ENCODE measurements at regions not wholly inside any gene's neighbourhood (a gene's known extent, or its start where the extent isn't known, plus 50 kb on each side); places are given as distances from the start of the nearest gene placed in this dataset.
A peak's percentile ranks its signal among the peaks of the same experiment; 100 is the strongest.
"Not testable (repeated sequence)": the region's sequence is repeated elsewhere in the genome, so short reads cannot be mapped to it uniquely, and the experiment has no call there.

DNA sequence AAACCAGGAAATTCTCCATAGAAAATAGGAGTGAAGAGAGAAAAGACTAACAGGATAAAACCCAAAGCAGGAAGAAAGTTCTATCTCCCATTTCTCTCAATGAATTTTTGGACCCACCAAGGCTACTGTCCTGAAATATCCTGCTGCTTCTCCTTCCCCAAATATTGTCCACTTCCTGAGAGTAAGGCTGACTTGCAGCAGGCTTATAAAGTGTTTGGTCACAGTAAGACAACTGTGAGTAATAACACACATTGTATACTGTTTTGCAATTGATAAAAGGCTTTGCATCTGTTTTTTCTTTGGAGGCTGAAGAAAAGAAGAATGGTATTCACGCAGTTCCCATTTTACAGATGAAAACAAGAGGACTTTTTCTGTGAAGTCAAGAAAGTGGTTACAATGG is 52.8 kb downstream of the FOXD4L6 start:
- H3K4me3 ChIP-seq; H3K36me3 ChIP-seq; H3K9me3 ChIP-seq; DNase-seq (ENCODE audit: low spot score in 2 of 2); intact Hi-C loops (cut with DNase I); H3K4me1 ChIP-seq; H3K27ac ChIP-seq; H3K27me3 ChIP-seq: not testable (repeated sequence)

DNA sequence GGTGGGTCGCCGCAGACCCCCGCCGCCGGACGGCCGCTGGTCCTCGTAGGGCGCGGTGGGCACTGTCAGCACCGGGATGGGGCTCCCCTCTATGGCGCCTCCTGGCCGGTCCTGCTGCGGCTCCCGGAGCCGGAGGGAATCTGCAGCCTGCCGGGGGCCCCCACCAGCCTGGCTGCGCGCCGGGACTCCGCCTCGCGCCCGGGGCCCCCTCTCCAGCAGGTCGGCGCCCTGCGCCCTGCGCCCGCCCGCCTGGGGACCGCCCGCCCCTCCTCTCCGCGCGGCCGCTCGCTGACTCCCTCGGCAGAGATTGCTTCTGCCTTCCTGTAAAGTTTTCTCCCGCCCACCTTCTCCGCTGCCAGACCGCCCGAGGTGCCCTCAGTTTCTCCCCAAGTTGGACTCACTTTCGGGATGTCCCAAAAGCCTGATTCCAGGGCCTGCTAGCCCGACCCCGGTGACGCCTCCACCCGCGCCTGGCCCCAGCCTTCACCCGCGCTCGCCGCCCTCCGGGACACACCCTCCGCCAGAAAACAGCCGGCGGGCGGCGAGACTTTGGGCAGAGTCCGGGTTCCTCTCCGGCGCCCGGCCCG is 54.0 kb downstream of the FOXD4L6 start:
- H3K4me1 ChIP-seq; H3K27me3 ChIP-seq; H3K27ac ChIP-seq; H3K9me3 ChIP-seq; intact Hi-C loops (cut with DNase I); H3K36me3 ChIP-seq: not testable (repeated sequence)
- peak overlapping the region; percentile 59 to 80 for H3K4me3 ChIP-seq
- DNase-seq (ENCODE audit: low spot score in 2 of 2) = peak in 1 of 2 donors; percentile 69

DNA sequence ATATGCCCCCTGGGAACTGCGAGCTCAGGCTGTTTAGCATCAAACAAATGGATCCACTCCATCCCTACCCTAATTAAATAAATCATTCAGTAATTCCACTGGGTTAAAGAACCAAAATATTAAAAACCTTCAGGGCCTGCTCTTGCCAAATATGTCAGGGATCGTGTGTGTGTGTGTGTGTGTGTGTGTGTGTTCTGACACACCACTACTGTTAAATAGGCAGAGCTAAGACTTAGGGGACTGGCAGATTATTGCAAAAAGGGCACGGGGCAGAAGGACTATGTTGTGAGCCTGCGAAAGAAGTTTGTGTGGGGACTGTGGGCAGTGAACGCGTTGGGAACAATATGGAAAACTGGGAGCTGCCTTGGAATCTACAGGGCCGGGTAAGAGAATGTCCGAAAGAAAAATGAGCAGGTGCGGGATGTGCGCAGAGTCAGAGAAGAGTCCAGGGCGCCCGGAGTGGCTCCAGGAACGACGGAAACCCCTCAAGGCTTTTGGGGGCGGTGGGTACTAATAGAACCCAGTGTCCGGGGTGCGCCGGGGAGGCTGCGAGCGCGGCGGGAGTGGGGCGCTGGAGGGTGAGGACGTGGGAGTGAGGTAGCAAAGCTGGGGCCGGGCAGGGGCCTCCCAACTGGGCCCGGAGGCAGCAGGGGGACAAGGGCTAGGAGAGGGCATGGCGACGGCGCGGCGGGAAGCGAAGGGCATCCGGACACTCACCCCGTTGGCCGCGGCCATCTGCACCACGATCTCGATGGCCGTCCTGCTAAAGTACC is 54.8 kb downstream of the FOXD4L6 start:
- H3K27ac ChIP-seq; intact Hi-C loops (cut with DNase I); DNase-seq (ENCODE audit: low spot score in 2 of 2); H3K4me1 ChIP-seq; H3K9me3 ChIP-seq; H3K27me3 ChIP-seq; H3K36me3 ChIP-seq: not testable (repeated sequence)
- peak overlapping the region; percentile 59 to 80 for H3K4me3 ChIP-seq

DNA sequence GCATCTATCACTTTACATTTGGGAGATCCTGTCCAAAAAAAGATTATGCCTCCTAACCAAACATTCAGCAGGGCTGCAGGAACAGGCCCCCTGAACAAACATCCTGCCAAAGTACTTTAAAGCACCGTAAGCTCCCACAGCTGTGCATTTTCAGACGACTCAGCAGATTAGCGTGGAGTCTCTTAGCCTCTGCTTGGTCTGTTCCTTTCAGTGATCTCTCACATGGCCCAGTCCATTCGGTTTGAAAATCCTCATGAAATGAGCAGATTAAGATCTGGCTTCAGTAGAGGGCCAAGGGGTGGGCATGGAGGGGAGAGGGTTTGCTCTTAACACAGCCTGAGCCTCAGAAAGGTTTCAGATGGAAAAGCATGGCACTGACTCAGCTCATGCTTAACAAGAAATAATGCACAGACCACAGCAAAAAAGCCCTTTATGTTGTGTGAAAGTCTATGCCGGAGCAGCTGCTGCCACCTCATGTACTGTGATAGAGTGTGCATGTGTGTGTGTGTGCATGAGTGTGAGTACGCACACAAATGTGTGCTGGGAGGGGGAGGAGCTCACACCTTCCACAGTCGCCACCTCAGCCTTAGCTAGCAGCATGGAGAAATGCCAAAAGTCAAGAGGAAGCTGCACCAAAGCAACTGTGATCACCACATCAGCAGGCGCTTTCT is 64.2 kb downstream of the FOXD4L6 start:
- H3K27ac ChIP-seq; H3K27me3 ChIP-seq; H3K4me3 ChIP-seq; DNase-seq (ENCODE audit: low spot score in 2 of 2); intact Hi-C loops (cut with DNase I); H3K4me1 ChIP-seq; H3K36me3 ChIP-seq; H3K9me3 ChIP-seq: not testable (repeated sequence)

DNA sequence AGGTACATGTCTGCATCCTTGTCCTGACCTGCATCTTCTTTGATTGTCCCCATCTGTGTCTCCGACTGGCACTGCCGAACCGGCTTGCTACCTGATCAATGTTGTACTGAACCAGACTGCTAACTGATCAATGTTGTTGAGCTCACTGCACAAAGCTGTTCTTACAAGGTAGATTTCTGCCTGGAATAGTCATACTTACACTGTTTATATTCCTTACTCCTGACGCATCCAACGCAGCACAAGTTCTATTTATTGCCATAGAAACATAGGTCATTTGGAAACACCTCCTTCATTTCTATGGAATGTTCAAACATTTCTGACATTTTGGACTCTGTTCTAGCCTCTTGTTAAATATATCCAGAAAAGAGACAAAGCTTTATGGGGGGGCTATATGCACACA is 65.2 kb downstream of the FOXD4L6 start:
- H3K9me3 ChIP-seq; H3K4me3 ChIP-seq; H3K36me3 ChIP-seq; DNase-seq (ENCODE audit: low spot score in 2 of 2); H3K27me3 ChIP-seq; H3K27ac ChIP-seq; H3K4me1 ChIP-seq; intact Hi-C loops (cut with DNase I): not testable (repeated sequence)

DNA sequence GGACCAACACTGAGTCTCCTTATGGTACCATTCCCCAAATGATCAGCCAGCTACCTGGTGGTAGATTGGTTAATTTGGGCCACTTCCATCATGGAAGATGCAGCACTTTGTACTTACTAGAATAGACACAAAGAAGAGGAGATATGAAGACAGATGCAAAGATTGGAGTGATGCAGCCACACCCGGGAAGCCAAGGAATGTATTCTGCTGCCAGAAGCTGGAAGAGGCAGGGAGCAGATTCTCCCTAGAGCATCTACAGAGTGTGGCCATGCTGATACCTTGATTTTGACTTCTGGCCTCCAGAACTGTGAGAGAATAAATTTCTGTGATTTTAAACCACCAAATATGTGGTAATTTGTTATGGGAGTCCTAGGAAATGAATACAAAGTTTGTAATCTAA is 68.9 kb downstream of the FOXD4L6 start:
- H3K27me3 ChIP-seq; H3K4me3 ChIP-seq; H3K9me3 ChIP-seq; H3K27ac ChIP-seq; DNase-seq (ENCODE audit: low spot score in 2 of 2); intact Hi-C loops (cut with DNase I); H3K36me3 ChIP-seq; H3K4me1 ChIP-seq: not testable (repeated sequence)

DNA sequence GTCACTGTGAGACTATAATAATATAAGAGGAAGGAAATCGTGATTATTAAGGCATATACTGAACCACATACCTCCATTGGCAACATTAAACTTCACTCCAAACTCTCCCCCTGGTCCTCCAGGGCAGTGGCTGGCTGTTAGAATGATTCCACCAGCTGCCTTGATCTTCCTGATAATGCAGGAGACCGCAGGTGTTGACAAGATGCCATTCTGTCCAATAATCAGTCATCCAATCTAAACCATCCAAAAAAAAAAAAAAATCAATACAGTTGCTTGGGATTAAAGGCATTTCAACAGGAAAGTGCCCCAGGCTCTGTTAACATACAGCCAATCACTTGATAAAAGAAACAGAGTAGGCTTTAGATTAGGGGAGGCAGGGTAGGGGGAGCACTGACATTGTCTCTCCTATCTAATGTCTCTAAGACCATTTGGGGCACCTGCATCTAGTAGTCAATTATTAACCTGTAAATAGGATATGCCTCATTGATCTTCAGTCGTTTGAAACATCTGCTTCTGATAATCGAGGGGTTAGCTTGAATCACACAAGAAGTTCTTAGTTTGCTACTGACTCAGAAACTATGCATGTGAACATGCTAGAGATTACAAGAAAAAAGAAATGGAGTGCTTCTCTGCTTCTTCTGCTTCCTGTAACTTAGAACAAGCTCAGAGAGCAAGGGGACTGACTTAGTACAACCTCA is 74.7 kb downstream of the FOXD4L6 start:
- H3K4me1 ChIP-seq; H3K27me3 ChIP-seq; DNase-seq (ENCODE audit: low spot score in 2 of 2); H3K36me3 ChIP-seq; H3K4me3 ChIP-seq; intact Hi-C loops (cut with DNase I); H3K27ac ChIP-seq: not testable (repeated sequence)
- peaks cover 0 to 11% of the 10 kb centered on the region in 2 donors for H3K9me3 ChIP-seq

DNA sequence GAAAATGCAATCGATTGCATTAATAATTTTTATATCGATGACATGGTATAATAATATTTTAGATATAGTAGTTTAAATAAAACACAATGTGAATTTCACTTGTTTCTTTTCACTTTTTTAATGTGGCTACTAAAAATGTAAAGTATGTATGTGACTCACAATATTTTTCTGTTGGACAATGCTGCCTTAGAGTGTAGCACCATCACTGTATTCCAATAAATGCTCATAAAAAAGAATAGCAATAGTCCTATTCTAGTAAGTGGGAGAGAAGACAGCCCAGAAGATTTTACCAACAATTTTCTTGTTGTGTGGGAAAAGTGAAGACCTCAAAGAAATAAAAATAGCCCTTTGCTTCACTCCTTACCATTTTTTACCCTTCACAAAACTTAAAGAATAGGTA is 79.8 kb downstream of the FOXD4L6 start:
- H3K4me1 ChIP-seq; H3K36me3 ChIP-seq; H3K27me3 ChIP-seq; intact Hi-C loops (cut with DNase I); DNase-seq (ENCODE audit: low spot score in 2 of 2); H3K27ac ChIP-seq; H3K4me3 ChIP-seq: not testable (repeated sequence)
- H3K9me3 ChIP-seq = peaks cover 0 to 11% of the 10 kb centered on the region in 2 donors

DNA sequence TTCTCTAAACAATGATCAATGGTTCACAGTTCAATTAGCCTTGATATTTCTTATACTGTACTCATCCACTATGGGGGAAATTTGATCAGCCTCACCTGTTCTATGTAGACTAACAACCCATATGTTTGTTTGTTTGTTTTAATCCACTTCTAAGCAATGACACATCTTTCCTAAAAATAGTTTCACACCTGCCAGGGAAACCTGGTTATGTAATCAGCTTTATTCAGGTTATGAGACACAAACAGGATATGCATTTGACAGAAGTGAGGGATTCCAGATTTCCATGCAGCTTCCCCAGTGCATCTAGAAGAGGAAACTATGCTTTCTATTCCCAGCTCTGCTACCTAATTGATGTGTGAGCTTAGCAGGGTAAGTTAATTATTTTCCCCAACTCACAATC is 80.7 kb downstream of the FOXD4L6 start:
- H3K27me3 ChIP-seq; H3K27ac ChIP-seq; H3K4me3 ChIP-seq; intact Hi-C loops (cut with DNase I); H3K36me3 ChIP-seq; H3K4me1 ChIP-seq; DNase-seq (ENCODE audit: low spot score in 2 of 2): not testable (repeated sequence)
- H3K9me3 ChIP-seq = peaks cover 0 to 11% of the 10 kb centered on the region in 2 donors

DNA sequence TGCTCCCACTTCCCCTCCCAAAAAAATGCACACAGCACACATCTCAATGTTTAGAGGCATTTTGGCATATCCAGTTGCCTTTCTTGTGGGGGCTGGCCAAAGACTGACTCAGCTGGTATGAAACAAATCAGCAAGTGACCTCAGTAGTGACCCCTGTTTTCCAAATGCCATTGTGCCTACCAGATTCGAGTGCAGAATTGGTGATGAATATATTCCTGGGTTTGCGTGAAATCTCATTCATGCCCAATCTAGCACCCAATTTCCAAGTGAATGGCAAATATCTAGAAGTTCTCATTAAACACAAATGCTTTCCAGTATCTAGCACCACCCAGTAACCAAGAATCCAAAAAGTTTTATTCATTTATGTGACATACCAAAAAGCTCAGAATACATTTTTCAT is 83.6 kb downstream of the FOXD4L6 start:
- H3K27me3 ChIP-seq; DNase-seq (ENCODE audit: low spot score in 2 of 2); H3K4me3 ChIP-seq; H3K27ac ChIP-seq; intact Hi-C loops (cut with DNase I); H3K36me3 ChIP-seq; H3K9me3 ChIP-seq; H3K4me1 ChIP-seq: not testable (repeated sequence)

DNA sequence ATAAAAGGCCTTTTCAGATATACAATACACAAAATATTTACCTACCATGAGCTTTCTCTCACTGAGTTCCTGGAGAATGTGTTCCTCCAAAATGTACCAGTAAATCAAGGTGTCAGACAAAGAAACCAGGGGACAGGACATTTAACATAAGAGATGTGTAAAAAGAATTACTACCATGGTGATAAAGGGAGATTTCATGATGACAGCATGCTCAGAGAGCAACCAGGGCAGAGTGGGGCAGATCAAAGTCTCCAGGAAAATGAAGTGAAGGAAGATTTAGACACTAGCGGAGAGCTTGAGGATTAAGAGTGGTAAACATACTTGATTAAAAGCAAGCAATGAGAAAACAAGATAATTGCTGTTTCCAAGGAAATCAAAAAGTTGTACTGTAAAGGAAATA is 85.0 kb downstream of the FOXD4L6 start:
- H3K27me3 ChIP-seq; H3K9me3 ChIP-seq; intact Hi-C loops (cut with DNase I); H3K4me1 ChIP-seq; H3K27ac ChIP-seq; H3K36me3 ChIP-seq; DNase-seq (ENCODE audit: low spot score in 2 of 2); H3K4me3 ChIP-seq: not testable (repeated sequence)

DNA sequence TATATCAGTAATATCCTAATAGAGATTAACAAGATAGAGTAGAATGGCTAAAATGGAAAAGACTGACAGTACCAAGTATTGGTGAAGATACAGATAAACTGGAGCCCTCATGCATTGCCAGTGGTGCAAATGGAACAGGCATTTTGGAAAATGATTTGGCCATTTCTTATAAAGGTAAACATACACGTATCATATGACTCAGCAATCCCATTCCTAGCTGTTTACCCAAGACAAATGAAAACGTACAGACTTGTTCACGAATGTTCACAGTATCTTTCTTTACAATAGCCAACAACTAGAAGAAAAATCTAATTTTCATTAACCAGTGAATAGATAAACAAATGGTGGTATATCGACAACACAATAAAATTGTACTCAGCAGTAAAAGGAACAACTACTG is 86.4 kb downstream of the FOXD4L6 start:
- H3K27me3 ChIP-seq; H3K4me1 ChIP-seq; intact Hi-C loops (cut with DNase I); H3K4me3 ChIP-seq; H3K9me3 ChIP-seq; DNase-seq (ENCODE audit: low spot score in 2 of 2); H3K27ac ChIP-seq; H3K36me3 ChIP-seq: not testable (repeated sequence)

DNA sequence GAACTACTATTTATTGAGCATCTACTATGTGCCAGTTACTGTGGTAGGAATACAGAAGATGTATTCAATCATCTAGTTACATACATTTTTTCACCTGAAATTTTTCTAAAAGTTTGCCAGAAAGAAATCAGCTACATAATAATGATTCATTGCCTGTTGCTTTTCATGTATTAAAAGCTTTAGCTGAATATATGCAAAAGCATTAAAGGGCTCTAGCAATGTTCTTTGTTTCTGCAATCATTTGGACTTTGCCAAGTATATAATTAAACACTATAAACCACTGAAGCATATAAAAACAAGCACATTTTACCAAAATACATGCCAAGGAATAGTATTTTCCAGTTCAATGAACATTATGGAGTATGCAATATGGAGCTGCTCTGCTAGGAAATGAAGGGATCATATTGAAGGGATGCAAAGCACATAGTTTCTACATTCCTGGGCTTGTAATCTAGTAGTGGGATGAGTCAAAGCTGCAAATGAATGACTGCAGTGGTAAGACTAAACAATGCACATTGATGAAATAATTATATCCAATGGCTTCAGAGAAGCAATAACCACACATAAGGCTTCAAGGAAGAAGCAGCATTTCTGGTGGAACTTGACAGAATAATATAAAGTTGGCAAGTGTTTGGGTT is 87.7 kb downstream of the FOXD4L6 start:
- intact Hi-C loops (cut with DNase I); H3K27me3 ChIP-seq; H3K4me1 ChIP-seq; H3K36me3 ChIP-seq; DNase-seq (ENCODE audit: low spot score in 2 of 2); H3K9me3 ChIP-seq; H3K4me3 ChIP-seq; H3K27ac ChIP-seq: not testable (repeated sequence)

DNA sequence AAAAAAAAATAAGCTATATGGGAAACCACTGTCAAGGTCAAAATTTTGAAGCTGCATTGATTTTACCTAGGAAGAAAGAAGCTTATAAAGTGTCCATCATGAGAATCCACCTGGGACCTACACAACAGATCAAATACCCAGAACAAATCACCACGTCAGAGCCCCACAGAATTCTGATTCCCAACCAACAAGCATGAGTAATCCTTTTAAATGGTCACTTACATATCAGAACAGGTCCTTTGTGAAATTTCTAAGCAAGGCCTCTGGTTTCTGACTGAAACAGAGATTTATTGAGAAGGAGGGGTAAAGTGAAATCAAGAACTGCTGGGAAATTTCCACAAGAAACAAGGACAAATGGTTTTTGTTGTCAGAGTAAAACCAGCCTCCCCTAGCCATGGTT is 93.2 kb downstream of the FOXD4L6 start:
- H3K9me3 ChIP-seq; H3K4me1 ChIP-seq; intact Hi-C loops (cut with DNase I); H3K27ac ChIP-seq; DNase-seq (ENCODE audit: low spot score in 2 of 2); H3K27me3 ChIP-seq; H3K36me3 ChIP-seq; H3K4me3 ChIP-seq: not testable (repeated sequence)
